AG04450 (cell line): ENCODE measurements at regions not wholly inside any gene's neighbourhood (a gene's known extent, or its start where the extent isn't known, plus 50 kb on each side); places are given as distances from the start of the nearest gene placed in this dataset.

Source experiments
- CTCF ChIA-PET: fragments of 300-600, 350-600 bp; formaldehyde crosslinking; extraction: SDS; loops from one replicate; lab custom pipeline; 2022; ENCODE audit warnings: antibody characterized with exemption, inconsistent platforms; lab: Charles Lee
- POLR2A ChIA-PET: fragments of 350-600 bp; formaldehyde crosslinking; extraction: SDS; loops from one replicate; lab custom pipeline; 2021; ENCODE audit warnings: antibody characterized with exemption, inconsistent platforms; lab: Yijun Ruan, JAX
- DNase-seq: peaks from one replicate; pipeline ENCODE4 v3.0.0-alpha.2; 2011; ENCODE audit warnings: low read depth, low spot score
- H3K27ac ChIP-seq: one replicate; pipeline ENCODE4 v1.5.1; 2012; ENCODE audit warnings: low read depth, low read length, control low read depth
- H3K27me3 ChIP-seq: one replicate; pipeline ENCODE4 v1.6.0; 2012; ENCODE audit warnings: low read length; ENCODE audit not compliant: control insufficient read depth, insufficient read depth
- H3K4me3 ChIP-seq: 2 replicates; pipeline ENCODE4 v1.5.1; 2011; ENCODE audit warnings: mild to moderate bottlenecking, low read depth, low read length, control low read depth
- H3K9me3 ChIP-seq: 2 replicates; pipeline ENCODE4 v1.5.1; 2012; ENCODE audit warnings: low read length; ENCODE audit not compliant: control insufficient read depth, insufficient read depth
- CTCF ChIP-seq: IDR thresholded peaks from 2 replicates; pipeline ENCODE4 v1.5.1; 2011; ENCODE audit warnings: low read depth, low read length, control low read depth, inconsistent platforms

- H3K27ac ChIP-seq, result no peak overlapping the region
- no peak overlapping the region for H3K4me3 ChIP-seq
- H3K9me3 ChIP-seq, result no peaks in the 10 kb centered on the region
- no peaks in the 10 kb centered on the region for H3K27me3 ChIP-seq
- CTCF ChIA-PET, result no interaction called here
- no peak for DNase-seq
- POLR2A ChIA-PET, result no interaction called here
- TF ChIP-seq CTCF, result no peak
Measured at GRCh38 chr6:14827354-14827753, 418.5 kb upstream of the JARID2 start.

- ChIA-PET CTCF (no interaction called here), POLR2A (no interaction called here)
- Histone ChIP-seq H3K27ac (no peak overlapping the region), H3K9me3 (no peaks in the 10 kb centered on the region), H3K4me3 (no peak overlapping the region), H3K27me3 (no peaks in the 10 kb centered on the region)
- TF ChIP-seq CTCF, result no peak
- no peak for DNase-seq
Measured at GRCh38 chr6:14828201-14828611, 417.7 kb upstream of the JARID2 start.

GRCh38 chr6:14831070-14831469, 414.8 kb upstream of the JARID2 start:
- DNase-seq, result no peak
- Histone ChIP-seq H3K27ac (no peak overlapping the region), H3K4me3 (no peak overlapping the region), H3K9me3 (no peaks in the 10 kb centered on the region), H3K27me3 (no peaks in the 10 kb centered on the region)
- ChIA-PET CTCF (no interaction called here), POLR2A (no interaction called here)
- no peak for TF ChIP-seq CTCF

GRCh38 chr6:14831937-14832336, 413.9 kb upstream of the JARID2 start:
- POLR2A ChIA-PET, result no interaction called here
- no peak for TF ChIP-seq CTCF
- CTCF ChIA-PET, result no interaction called here

GRCh38 chr6:14832427-14832826, 413.4 kb upstream of the JARID2 start:
- no peak overlapping the region for H3K27ac ChIP-seq
- no peaks in the 10 kb centered on the region for H3K27me3 ChIP-seq
- no peak overlapping the region for H3K4me3 ChIP-seq
- no peak for DNase-seq
- TF ChIP-seq CTCF, result no peak
- POLR2A ChIA-PET, result no interaction called here
- CTCF ChIA-PET, result no interaction called here
- H3K9me3 ChIP-seq, result no peaks in the 10 kb centered on the region

More at GRCh38 chr6:14831937-14832336, 413.9 kb upstream of the JARID2 start:
- H3K9me3 ChIP-seq, result no peaks in the 10 kb centered on the region
- no peaks in the 10 kb centered on the region for H3K27me3 ChIP-seq
- no peak for DNase-seq
- H3K27ac ChIP-seq, result no peak overlapping the region
- H3K4me3 ChIP-seq, result no peak overlapping the region
